ENCODE measurements at regions not wholly inside any gene's neighbourhood (a gene's known extent, or its start where the extent isn't known, plus 50 kb on each side); places are given as distances from the start of the nearest gene placed in this dataset.

GRCh38 chr13:30552567-30552966 is 65.2 kb upstream of the USPL1 start:
- Histone ChIP-seq H3K14ac (ENCODE audit: insufficient read depth, low read length) (no peak overlapping the region), H4K20me1 (ENCODE audit: control insufficient read depth, insufficient read depth, insufficient read length) (no peaks in the 10 kb centered on the region), H3K27me3 (ENCODE audit: insufficient read depth, low read length) (no peaks in the 10 kb centered on the region), H3K9me3 (ENCODE audit: control insufficient read depth, low read depth, low read length) (no peaks in the 10 kb centered on the region), H3K9ac (ENCODE audit: extremely low read depth, insufficient read length, low read length) (no peak overlapping the region), H4K5ac (ENCODE audit: insufficient read length, low read depth, low read length) (no peak overlapping the region), H2AK5ac (ENCODE audit: insufficient read length, low read length) (no peak overlapping the region), H3K23me2 (ENCODE audit: insufficient read length, low read depth, low read length, poor library complexity, severe bottlenecking) (no peaks in the 10 kb centered on the region), H3T11ph (ENCODE audit: low read length) (no peak overlapping the region), H3K4ac (ENCODE audit: low read depth, low read length) (no peak overlapping the region), H3K27ac (ENCODE audit: insufficient read length, low read depth, low read length) (no peak overlapping the region), H2BK15ac (ENCODE audit: low read depth, low read length) (no peak overlapping the region), H2BK120ac (ENCODE audit: low read depth, low read length, poor library complexity, severe bottlenecking) (no peak overlapping the region), H3K4me2 (ENCODE audit: insufficient read depth, insufficient read length, low read length) (no peak overlapping the region), H2BK12ac (ENCODE audit: insufficient read length, low read depth, low read length) (no peak overlapping the region), H3K79me2 (ENCODE audit: insufficient read depth, low read length) (no peaks in the 10 kb centered on the region), H4K8ac (replicated peaks; ENCODE audit: insufficient read length, low read depth, low read length) (no peak overlapping the region), H3K23ac (ENCODE audit: insufficient read length, low read depth, low read length) (no peak overlapping the region), H3K4me1 (ENCODE audit: insufficient read depth, low read length) (no peaks in the 10 kb centered on the region), H2BK20ac (ENCODE audit: low read depth, low read length, poor library complexity, severe bottlenecking) (no peak overlapping the region), H2AFZ (ENCODE audit: low read length) (no peak overlapping the region), H3K79me1 (ENCODE audit: insufficient read depth, low read depth, low read length, poor library complexity, severe bottlenecking) (no peaks in the 10 kb centered on the region), H3K56ac (ENCODE audit: insufficient read length, low read depth, low read length) (no peak overlapping the region), H2BK5ac (ENCODE audit: insufficient read length, low read length) (no peak overlapping the region), H3K18ac (ENCODE audit: insufficient read length, low read depth, low read length) (no peak overlapping the region), H4K91ac (ENCODE audit: insufficient read length, low read depth, low read length) (no peak overlapping the region)
- no peaks in the 10 kb centered on the region for H3K36me3 Mint-ChIP-seq (ENCODE audit: insufficient read depth in 1 of 3, low read depth in 3 of 3)
- no peak overlapping the region for H3K27ac Mint-ChIP-seq
- WGBS (ENCODE audit: extremely low coverage, insufficient read length, low lambda C conversion rate), result no CpG with 5 or more reads among the region's 4 CpGs
- H3K9me3 Mint-ChIP-seq, result no peaks in the 10 kb centered on the region
- no peaks in the 10 kb centered on the region for H3K27me3 Mint-ChIP-seq (ENCODE audit: low read depth)
- peaks cover 0 to 4% of the 10 kb centered on the region in 2 experiments; a peak in 1 of 4 replicates for H3K4me1 Mint-ChIP-seq
- no peak overlapping the region for H3K4me3 Mint-ChIP-seq
- DNase-seq, result no peak
- no peak for TF ChIP-seq CTCF (conservative IDR thresholded peaks at IDR 0.05)
